KG1 (cell line): ENCODE measurements at regions not wholly inside any gene's neighbourhood (a gene's known extent, or its start where the extent isn't known, plus 50 kb on each side); places are given as distances from the start of the nearest gene placed in this dataset.
"Not testable (repeated sequence)": the region's sequence is repeated elsewhere in the genome, so short reads cannot be mapped to it uniquely, and the experiment has no call there.

ENCODE experiments used
- DNase-seq: peaks from one replicate; lab custom pipeline; 2025; lab: John Stamatoyannopoulos, UW

DNA sequence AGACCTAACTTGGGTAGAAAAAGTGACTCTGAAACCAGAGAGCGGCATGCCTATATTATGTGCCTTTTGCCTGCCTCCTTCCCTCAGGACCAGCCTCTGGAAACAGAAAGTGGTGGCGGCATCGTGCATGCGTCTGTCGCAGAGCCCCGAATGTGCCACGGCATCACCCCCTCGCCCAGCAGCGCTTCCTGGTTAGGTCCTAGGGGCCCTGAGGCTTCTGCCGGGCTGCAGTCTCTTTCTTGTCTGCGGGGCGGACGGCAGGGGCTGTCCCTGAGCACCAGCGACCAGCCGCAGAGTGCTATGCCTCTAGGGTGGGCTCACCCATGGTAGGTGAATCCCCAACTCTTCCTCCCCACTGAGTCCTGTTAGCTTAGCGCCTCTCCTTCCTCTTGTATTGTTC, 68.7 kb downstream of the VSIG4 start:
- no peak for DNase-seq

- not testable (repeated sequence) for DNase-seq
Observed at GRCh38 chrX:65967159-65967558, 72.7 kb downstream of the VSIG4 start.

DNA sequence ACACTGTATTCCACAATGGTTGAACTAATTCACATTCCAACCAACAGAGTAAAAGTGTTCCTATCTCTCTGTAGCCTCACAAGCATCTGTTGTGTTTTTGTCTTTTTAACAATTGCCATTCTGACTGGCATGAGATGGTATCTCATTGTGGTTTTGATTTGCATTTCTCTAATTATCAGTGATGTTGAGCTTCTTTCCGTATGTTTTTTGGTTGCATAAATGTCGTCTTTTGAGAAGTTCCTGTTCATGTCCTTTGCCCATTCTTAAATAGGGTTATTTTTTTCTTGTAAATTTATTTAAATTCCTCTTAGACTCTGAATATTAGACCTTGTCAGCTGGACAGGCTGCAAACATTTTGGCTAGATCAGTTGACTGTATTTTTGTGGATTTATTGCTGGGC, 78.2 kb downstream of the VSIG4 start:
- no peak for DNase-seq

GRCh38 chrX:65948103-65948502, 91.8 kb downstream of the VSIG4 start:
- DNase-seq, result no peak

DNA sequence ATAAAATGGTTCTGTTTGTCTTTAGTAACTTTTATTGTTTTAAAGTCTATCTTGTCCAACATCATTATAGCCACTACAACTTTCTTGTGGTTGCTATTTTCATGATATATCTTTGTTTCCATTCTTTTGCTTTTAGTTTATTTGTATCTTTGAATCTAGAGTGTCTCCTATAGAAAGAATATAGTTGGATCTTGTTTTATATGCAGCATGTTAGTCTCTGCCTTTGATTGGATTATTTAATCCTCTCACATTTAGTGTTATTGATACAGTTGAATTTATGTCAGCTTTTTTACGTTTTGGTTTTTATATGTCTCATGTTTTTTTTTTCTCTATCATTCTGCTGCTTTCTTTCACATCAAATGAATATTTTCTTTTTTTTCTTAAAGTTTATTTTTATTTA, 98.1 kb downstream of the VSIG4 start:
- no peak for DNase-seq

- DNase-seq, result no peak
Observed at GRCh38 chrX:65933085-65933589, 106.7 kb downstream of the VSIG4 start.

DNA sequence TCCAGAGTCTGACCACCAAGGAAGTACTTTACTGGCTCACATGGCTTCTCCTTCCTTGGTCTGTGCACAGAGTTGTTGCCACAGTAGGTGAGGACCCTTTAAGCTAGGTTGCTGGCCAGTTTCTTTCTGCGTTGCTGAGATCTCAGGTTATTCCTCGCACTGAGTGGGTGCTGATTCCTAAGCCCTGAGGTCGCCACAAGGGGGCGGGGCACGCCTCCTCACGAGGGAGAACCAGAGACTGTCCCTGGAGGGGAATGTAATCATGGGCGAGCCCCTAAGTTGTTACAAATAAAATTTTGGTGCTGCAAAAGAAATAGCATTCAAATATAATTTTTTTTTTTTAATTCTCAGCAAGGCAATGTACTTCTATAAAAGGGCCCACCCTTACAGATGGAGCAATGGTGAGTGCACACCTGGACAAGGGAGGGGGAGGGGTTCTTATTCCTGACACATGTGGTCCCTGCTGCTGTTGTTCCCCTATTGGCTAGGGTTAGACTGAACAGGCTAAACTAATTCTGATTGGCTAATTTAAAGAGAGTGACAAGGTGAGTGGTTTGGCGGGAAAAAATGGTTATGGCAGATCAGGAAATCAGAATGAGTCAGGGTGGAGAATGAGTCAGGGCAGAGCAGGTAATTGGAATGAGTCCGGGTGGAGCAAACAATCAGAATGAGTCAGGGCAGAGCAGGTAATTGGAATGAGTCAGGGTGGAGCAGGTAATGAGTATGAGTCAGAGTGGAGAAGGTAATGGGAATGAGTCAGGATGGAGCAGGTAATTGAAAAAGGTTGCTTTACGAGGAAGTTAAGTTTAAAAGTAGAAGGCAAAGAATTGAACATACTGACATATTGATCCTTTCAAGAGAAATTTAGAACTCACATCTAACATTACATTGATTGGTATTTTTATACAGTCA, 107.5 kb downstream of the VSIG4 start:
- no peak for DNase-seq

- DNase-seq, result no peak
Observed at GRCh38 chrX:65928522-65928921, 111.4 kb downstream of the VSIG4 start.

- not testable (repeated sequence) for DNase-seq
Observed at GRCh38 chrX:65927386-65927785, 112.5 kb downstream of the VSIG4 start.

DNA sequence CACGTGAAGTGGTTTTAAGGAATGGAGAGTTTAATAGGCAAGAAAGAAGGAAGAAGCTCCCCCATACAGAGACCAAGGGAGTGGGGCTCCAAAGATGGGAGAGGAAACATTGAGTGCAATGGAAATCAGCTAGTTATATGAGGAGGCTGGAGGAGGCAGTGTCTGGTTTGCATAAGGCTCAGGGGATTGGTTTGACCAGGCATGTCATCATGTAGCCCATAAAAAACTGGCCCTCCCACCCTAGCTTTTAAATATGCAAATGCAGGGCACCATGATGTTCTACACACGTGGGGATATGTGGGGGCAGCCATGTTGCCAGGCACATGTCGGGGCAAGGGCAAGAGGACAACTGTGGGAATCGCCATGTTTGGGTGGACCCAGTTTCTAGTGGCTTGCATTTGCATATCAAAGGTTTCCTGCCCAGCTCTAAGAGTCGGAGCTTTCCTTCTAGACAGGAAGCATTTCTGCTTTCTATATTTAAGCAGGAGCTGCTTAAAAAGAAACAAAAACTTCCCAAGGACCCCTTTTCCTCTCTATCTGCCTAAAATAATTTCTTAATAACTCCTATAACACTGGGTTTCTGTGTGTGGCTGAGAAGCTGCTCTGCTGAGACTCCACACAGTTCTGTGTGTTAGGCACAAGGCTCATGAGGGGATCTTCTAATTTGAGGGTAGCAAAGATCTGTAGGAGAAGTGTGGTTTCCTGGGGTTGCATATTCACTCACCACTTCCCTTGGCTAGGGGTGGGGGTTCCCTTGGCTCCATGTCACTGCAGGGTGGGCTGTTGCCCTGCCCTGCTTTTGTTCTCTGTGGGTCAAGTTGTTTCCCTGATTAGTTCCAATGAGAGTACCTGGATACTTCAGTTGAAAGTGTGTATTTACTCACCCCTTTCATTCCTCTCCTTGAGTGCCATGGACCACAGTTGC, 113.5 kb downstream of the VSIG4 start:
- DNase-seq, result peak; percentile 24

- no peak for DNase-seq
Observed at GRCh38 chrX:65925592-65925991, 114.3 kb downstream of the VSIG4 start.

DNA sequence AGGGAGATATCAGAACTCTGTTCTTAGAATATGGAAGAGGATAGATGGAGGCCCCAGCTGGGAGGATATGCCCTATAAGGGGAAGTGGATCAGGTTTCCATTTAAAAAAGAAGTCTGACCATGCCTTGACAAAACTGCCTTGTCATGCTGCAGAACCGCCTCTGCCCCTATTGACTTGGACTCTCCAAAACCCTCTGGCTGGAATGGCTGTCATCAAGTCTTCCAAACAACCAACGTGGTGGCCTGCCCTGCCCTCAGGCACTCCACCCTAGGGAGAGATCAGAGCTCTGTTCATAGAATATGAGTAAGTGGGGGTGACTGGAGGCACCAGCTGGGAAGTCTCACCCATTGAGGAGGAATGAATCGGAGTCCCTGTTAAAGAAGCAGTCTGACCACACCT, 114.9 kb downstream of the VSIG4 start:
- no peak for DNase-seq

GRCh38 chrX:65921363-65921762, 118.5 kb downstream of the VSIG4 start:
- no peak for DNase-seq

- no peak for DNase-seq
Observed at GRCh38 chrX:65920620-65921019, 119.3 kb downstream of the VSIG4 start.

DNA sequence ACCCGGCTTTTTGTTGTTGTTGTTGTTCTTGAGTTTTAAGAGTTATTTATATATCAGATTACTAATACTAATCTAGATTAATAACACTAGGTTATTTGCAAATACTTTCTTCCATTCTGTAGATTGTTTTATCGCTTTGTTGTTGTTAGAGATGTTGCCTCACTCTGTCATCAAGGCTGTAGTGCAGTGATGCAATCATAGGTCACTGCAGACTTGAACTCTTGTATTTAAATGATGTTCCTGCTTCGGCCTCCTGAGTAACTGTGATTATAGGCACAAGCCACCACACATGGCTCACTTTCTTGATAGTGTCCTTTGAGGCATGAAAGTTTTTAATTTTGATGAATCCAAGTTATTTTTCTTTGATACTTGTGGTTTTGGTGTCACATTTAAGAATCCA, 129.0 kb downstream of the VSIG4 start:
- DNase-seq, result no peak

GRCh38 chrX:65903750-65904149, 136.1 kb downstream of the VSIG4 start:
- DNase-seq, result no peak

DNA sequence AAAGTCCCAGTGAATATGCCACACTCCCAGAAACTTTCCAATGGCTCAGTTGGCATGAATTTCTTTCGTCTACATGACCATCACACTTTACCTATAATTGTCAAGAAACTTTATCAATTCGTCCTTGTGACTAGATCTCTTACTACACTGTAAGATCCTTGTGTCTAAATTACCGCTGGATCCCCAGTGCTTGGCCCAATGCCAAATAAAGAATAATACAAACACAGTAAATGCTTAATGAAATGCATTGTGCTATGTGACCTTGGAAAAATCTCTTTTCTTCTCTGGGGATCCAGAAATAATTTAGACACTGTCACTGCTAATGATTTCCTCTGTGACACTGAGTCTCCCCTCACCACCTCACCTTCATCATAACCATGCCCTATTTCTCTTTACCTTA, 137.9 kb downstream of the VSIG4 start:
- DNase-seq, result no peak

GRCh38 chrX:65900850-65901844, 138.7 kb downstream of the VSIG4 start:
- DNase-seq, result no peak

- no peak for DNase-seq
Observed at GRCh38 chrX:65894133-65894532, 145.7 kb downstream of the VSIG4 start.

DNA sequence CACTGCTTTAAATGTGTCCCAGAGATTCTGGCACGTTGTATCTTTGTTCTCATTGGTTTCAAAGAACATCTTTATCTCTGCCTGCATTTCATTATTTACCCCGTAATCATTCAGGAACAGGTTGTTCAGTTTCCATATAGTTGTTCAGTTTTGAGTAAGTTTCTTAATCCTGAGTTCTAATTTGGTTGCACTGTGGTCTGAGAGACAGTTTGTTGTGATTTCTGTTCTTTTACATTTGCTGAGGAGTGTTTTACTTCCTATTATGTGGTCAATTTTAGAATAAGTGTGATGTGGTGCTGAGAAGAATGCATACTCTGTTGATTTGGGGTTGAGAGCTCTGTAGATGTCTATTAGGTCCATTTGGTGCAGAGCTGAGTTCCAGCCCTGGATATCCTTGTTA, 148.1 kb downstream of the VSIG4 start:
- DNase-seq, result not testable (repeated sequence)

DNA sequence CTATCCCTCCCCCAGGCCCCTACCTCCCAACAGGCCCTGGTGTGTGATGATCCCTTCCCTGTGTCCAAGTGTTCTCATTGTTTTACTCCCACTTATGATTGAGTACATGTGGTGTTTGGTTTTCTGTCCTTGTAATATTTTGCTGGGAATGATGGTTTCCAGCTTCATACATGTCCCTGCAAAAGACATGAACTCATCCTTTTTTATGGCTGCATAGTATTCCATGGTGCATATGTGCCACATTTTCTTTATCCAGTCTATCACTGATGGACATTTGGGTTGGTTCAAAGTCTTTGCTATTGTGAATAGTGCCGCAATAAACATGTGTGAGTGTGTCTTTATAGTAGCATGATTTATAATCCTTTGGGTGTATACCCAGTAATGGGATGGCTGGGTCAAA, 151.7 kb downstream of the VSIG4 start:
- not testable (repeated sequence) for DNase-seq
